ENCODE measurements at regions not wholly inside any gene's neighbourhood (a gene's known extent, or its start where the extent isn't known, plus 50 kb on each side); places are given as distances from the start of the nearest gene placed in this dataset.

GRCh38 chr20:10961651-10962288 is 288.0 kb upstream of the JAG1 start:
- no peak for DNase-seq

DNA sequence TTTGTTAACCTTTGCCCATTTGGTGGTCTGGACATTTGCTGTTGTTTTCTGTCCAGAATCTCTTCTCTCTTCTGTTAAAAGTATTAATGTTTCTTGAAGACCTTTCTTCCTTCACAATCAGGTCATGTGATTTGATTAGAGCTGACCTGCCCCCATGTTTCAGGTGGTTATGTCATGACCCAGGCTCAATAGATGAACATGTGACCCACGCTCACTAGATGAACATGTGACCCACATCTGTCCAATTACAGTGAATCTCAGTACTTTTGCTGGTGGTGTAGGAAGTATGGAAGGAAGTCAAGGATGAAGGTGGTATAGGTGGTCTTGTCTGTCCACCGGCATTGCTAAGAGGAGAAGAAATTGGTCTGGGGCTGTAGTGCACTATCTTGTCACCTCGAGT is 289.1 kb upstream of the JAG1 start:
- DNase-seq = no peak

- DNase-seq = no peak
Measured at GRCh38 chr20:10963717-10964266, 290.0 kb upstream of the JAG1 start.

GRCh38 chr20:10965936-10966470 is 292.2 kb upstream of the JAG1 start:
- no peak for DNase-seq

- no peak for DNase-seq
Measured at GRCh38 chr20:10970109-10970508, 296.3 kb upstream of the JAG1 start.

- no peak for DNase-seq
Measured at GRCh38 chr20:10971096-10971495, 297.3 kb upstream of the JAG1 start.

GRCh38 chr20:10972219-10972860 is 298.5 kb upstream of the JAG1 start:
- DNase-seq = no peak

GRCh38 chr20:10976051-10976450 is 302.3 kb upstream of the JAG1 start:
- DNase-seq = no peak

DNA sequence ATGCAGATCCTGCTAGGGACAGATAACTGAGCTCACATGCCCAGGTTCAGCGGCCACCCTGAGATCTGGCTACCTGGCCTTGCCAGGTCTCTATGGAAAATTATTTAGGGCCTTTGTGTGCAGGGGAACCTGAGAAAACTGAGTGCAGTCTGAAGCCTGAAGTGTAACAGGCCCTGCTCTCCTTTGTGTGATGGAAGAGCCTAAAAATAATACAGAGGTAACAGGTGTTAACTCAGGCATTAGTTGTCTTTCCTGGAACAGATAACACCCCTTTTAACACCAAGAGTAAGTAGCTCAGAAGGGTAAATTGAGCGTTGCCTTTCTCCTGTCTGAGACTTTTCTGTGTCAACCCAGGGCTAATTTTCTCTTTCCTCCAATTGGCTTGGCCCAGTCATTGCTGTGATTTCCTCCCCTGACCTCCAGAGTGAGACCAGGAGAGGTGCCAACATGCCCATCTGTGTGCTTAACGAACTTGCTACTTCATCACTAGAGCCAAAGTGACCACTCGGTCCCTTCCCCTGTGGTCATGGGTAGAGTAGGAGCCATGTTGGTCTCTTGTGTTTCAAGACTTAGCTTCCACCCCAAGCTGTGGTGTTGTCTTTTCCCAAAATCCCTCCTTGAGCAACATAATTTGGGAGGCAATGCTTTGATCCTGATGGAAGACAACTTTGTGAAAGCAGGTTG is 304.4 kb upstream of the JAG1 start:
- DNase-seq = no peak

DNA sequence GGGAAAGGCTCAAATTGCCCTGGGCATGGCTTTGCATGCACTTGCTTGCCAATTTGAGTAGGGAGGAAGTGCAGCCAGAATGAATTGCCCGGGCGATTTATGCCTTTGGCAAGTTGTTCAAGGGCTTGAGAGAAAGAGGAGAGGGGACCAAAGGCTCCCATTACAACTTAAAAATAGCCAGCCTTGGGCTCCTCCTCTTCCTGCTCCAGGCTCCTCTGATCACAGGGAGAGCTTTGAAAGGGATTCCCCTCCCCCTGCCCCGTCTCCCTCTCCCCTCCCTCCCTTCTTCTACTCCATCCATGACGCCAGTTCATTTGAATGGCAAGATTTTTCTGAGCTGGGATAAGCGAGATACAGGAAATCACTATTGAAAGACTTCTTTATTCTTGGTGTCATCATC is 304.9 kb upstream of the JAG1 start:
- no peak for DNase-seq

DNA sequence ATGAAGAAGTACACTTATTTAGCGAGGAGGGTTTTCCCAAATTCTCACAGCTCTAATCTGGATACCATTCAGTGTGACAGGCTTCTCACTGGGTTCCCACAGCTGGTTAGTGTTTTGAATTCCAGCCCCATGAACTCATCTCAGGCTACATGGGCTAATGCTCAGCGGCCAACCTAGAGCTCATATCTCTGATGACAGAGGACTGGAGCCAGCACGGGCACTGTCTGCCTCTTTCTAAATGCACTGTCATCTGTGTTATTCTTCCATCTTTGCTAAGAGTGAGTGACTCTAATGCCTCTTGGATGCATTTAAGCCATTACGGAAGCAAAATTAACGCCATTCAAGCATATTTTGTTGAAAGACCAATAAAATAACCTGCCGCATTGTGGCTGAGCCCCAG is 308.9 kb upstream of the JAG1 start:
- DNase-seq = no peak

DNA sequence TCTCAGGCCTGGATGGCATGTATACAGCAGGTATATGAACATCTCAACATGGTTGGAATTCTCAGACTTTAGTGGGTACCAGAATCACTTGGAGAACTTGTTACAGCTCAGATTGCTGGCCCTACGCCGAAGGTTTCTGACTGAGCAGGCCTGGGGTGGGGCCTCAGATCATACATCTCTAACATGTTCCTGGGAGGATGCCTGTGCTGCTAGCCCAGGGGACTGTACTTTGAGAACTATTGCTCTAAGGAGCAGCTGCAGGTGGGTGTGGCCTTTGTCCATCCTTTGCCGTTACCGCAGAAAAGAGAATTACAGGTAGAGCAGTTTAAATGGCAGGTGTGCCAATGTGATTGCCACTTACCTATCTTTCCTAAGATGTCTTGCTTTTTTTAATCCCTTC is 310.5 kb upstream of the JAG1 start:
- no peak for DNase-seq

DNA sequence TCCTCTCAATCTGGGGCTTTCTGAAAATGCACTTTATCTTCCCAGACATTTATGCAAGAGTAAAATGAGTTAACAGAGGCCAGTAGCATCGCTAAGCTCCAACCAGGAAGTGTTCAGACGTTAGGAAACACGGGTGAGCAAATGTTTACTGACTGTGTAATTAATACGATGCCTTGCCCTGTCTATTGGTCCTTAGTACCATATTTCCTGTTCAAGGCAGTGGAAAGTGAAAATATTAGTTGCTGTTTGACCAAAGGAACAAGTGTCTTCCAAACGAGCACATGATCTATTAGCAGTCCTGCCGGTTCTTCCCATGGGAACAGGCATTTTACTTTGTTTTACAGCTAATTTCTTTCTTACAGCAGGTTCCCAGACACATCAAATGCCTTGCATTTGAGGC is 311.1 kb upstream of the JAG1 start:
- DNase-seq = no peak

DNA sequence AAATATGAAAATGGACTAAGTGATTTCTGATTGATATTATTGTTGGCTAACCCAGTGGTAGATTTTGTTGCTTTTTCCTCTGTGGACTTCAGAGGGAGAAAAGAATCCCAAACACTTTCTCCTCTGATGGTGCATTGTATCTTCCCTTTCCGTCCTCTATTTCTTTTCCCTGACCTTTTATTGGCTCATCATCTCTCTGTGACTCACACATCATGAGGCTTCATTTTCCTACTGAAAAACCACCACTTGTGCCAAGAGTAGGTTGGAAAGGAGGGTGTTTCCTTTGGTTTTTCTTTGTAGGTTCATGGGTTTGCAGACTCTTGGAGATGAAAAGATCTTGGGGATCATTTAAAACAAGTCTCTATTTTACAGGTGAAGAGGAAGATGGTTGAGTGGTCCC is 311.7 kb upstream of the JAG1 start:
- DNase-seq = no peak

GRCh38 chr20:10986586-10986985 is 312.8 kb upstream of the JAG1 start:
- DNase-seq = no peak

- DNase-seq = no peak
Measured at GRCh38 chr20:10987651-10988383, 314.0 kb upstream of the JAG1 start.

DNA sequence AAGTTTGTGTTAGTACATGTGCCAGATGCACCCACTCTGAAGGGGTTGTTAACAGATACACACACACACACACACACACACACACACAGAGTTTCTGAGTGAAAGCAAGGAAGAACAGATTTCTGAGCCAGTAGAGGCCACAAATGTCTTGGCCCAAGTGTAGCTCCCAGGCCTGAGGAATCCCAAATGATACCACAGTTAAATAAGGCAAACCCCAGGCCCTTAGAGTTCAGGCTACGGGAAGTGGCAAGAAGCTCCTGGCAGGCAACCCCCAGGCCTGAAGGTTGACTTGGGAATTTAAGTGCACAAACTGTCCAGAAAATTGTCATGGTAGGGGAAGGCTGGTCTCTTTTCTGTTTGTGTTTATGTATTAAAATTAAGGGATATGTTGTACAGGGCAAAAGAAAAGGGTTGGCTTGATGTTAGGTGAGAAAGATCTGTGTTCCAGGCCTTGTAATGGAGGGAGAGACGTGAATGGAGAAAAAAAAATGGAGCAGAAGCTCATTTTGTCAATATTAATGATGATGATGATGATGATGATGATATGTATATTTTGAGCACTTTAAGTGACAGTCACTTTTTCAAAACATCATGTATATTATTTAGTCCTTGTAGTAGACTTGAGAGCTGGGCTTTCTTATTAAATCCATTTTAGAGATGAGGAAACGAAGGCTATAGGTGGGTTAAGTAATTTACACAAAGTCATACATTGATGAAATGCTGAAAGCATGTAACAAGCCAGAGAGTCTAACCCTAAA is 317.0 kb upstream of the JAG1 start:
- no peak for DNase-seq

GRCh38 chr20:10992731-10993130 is 318.9 kb upstream of the JAG1 start:
- no peak for DNase-seq

DNA sequence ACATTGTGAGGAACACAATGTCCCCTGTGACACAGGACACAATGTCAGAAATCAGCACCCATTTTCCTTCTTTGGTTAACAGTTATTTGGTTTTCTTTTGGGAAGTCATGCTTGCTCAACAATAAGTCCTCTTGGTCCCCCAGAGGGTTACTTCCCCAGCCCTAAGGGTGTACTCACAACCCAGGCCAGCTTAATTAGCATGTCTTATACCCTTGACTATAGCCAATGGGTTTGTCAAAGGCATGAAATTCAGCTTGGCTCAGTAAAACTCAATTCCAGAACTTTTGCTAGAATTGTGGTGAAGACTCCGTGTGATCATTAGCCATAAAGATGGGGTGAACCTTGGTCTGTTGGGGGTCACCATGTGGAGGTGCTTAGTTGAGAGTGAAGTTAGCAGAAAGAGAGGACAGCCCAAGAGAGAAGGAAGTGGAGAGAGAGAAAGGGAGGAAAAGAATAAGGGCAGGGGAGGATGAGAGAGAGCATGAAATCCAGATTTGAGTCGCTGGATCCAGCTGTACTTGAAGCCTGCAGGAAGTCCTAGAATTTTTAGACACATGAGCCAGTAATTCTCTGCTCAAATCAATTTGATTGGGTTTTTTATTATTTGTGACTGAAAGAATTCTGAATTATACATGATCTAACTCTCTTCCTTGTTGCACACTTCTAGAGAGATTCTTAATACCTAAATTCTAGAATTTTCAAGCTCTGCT is 321.3 kb upstream of the JAG1 start:
- DNase-seq = no peak

GRCh38 chr20:10998476-10998875 is 324.7 kb upstream of the JAG1 start:
- no peak for DNase-seq

- DNase-seq = no peak
Measured at GRCh38 chr20:11000416-11000815, 326.6 kb upstream of the JAG1 start.

GRCh38 chr20:11001302-11001701 is 327.5 kb upstream of the JAG1 start:
- DNase-seq = no peak

Data from activated CD4-positive, alpha-beta T cell treated with anti-CD3 and anti-CD28 coated beads, Interleukin-2, amount 50 U/mL, for 16 hours (primary cell).